Cardiac fibroblast (primary cell): ENCODE measurements at regions not wholly inside any gene's neighbourhood (a gene's known extent, or its start where the extent isn't known, plus 50 kb on each side); places are given as distances from the start of the nearest gene placed in this dataset.

Source experiments
- DNase-seq, 2 donors: peaks; one replicate each; pipeline versions ENCODE4 v3.0.0 to v3.0.0-alpha.2; 2010; ENCODE audit warnings: low read depth in 2 of 2
- H3K4me3 ChIP-seq, 2 donors: replicated peaks in 1 of 2; 1 replicate in 1 of 2; 2 replicates in 1 of 2; pipeline ENCODE4 v1.5.1; 2011; ENCODE audit warnings: low read depth in 2 of 2, low read length in 2 of 2, mild to moderate bottlenecking in 2 of 2, moderate library complexity in 1 of 2
- CTCF ChIP-seq: IDR thresholded peaks from one replicate; pipeline ENCODE4 v1.5.1; 2011; ENCODE audit warnings: low read depth, mild to moderate bottlenecking, low read length, inconsistent platforms

DNA sequence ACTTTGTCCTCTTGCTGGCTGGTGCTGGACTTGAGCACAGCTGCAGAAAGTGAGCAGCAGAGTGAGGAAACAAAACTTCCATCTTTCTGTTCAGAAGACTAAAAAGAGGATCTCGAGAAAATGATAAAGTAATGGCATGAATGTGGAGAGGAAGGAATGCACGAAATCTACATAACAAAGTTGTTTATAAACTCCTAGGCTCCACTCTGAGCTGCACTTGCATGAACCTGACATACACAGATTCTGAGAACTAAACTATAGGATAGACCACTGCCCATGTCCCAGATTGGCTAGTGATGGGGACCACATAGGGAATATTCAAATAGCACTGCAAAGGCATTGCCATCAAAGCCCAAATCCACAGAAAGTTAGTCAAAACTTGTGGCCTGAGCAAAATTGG lies 121.1 kb upstream of the MON1B start:
- no peak overlapping the region for H3K4me3 ChIP-seq
- no peak for DNase-seq
- no peak for TF ChIP-seq CTCF

DNA sequence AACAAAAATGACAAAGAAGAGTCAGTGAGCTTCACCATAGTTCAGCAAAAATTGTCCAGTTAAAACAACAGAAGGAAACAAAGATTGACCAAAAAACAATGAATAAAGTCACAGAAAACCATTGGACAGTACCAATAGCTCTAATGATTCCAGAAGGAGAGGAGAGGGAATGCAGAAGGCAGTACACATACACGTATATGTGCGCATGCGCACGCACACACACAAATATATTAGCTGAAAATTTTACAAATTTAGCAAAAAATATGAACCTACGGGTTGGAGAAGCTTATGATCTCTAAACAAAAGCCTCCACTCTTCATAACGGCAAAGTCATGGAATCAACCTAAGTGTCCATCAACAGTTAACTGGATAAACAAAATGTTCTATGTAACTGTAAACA lies 120.3 kb upstream of the MON1B start:
- TF ChIP-seq CTCF = no peak
- no peak for DNase-seq
- H3K4me3 ChIP-seq = no peak overlapping the region

- H3K4me3 ChIP-seq = no peak overlapping the region
- no peak for TF ChIP-seq CTCF
- no peak for DNase-seq
Observed at GRCh38 chr16:77076839-77077238, 114.2 kb upstream of the MON1B start.

- no peak for TF ChIP-seq CTCF
- H3K4me3 ChIP-seq = no peak overlapping the region
- DNase-seq = no peak
Observed at GRCh38 chr16:77077256-77077922, 113.6 kb upstream of the MON1B start.

DNA sequence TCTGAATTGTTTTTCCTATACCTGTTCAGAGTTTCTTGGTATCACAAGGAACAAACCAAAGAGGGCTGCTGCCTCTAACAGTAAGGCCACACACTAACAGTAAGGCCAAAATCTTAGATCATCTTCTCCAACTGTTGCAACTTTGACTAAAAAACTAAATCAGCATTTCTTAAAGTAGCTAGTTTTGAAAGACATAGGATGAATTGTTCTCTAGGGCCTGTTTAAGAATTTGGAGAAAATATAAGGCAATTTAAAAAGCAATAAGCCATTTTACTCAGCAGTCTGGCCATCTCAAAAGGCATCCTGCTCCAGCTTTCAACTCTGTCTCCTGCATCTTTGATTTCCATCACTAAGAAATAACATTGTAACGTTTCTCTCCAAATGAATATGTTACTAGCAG lies 105.0 kb upstream of the MON1B start:
- DNase-seq = no peak
- TF ChIP-seq CTCF = no peak
- H3K4me3 ChIP-seq = no peak overlapping the region

GRCh38 chr16:77090062-77090461 lies 100.9 kb upstream of the MON1B start:
- no peak overlapping the region for H3K4me3 ChIP-seq
- DNase-seq = no peak
- no peak for TF ChIP-seq CTCF

GRCh38 chr16:77093309-77093708 lies 97.7 kb upstream of the MON1B start:
- TF ChIP-seq CTCF = no peak

More at GRCh38 chr16:77093309-77093708, 97.7 kb upstream of the MON1B start:
- no peak for DNase-seq
- H3K4me3 ChIP-seq = no peak overlapping the region
